PC-3 (cell line): ENCODE measurements at regions not wholly inside any gene's neighbourhood (a gene's known extent, or its start where the extent isn't known, plus 50 kb on each side); places are given as distances from the start of the nearest gene placed in this dataset.

Experiments used
- ATAC-seq: fragments of 200-7000 bp; cut with Tn5 transposase; 2 replicates; pipeline ENCODE4 v1.9.1; 2020; ENCODE audit warnings: mild to moderate bottlenecking, moderate library complexity
- BruUV-seq: library from RNA; stranded (reverse); fragments of 400-500 nt; replicated peaks from 2 replicates; lab custom pipeline; 2021; lab: Mats Ljungman, UMichigan
- CTCF ChIA-PET: fragments of 300-600 bp; sonication (Branson Sonifier 250); formaldehyde crosslinking; loops from one replicate; lab custom pipeline; 2022; ENCODE audit warnings: antibody characterized with exemption; lab: Charles Lee
- POLR2A ChIA-PET: fragments of 300-600 bp; sonication (Branson Sonifier 250); formaldehyde crosslinking; loops from one replicate; lab custom pipeline; 2022; ENCODE audit warnings: antibody characterized with exemption; ENCODE audit not compliant: unreplicated experiment; lab: Charles Lee
- DNase-seq: peaks from one replicate; pipeline ENCODE4 v3.0.0-alpha.2; 2015
- H2AFZ ChIP-seq: fragments of 300-600 bp; sonication (generic); 2 replicates; pipeline ENCODE4 v1.6.0; 2016; ENCODE audit warnings: antibody characterized with exemption, low read length
- H3F3A ChIP-seq: fragments of 300-600 bp; sonication (generic); one replicate; pipeline ENCODE4 v1.6.0; 2017; ENCODE audit warnings: antibody characterized with exemption, low read length, control low read depth, mild to moderate bottlenecking; ENCODE audit not compliant: unreplicated experiment
- H3K27ac ChIP-seq: fragments of 300-600 bp; sonication (generic); 2 replicates; pipeline ENCODE4 v1.5.1; 2016; ENCODE audit warnings: mild to moderate bottlenecking, low read length
- H3K27me3 ChIP-seq: fragments of 300-600 bp; sonication (generic); 2 replicates; pipeline ENCODE4 v1.6.1; 2016; ENCODE audit warnings: low read length, mixed read lengths
- H3K36me3 ChIP-seq: fragments of 300-600 bp; sonication (generic); 2 replicates; pipeline ENCODE4 v1.6.1; 2016; ENCODE audit warnings: low read depth, mixed run types, low read length, mixed read lengths
- H3K4me1 ChIP-seq: fragments of 300-600 bp; sonication (generic); 2 replicates; pipeline ENCODE4 v1.5.1; 2016; ENCODE audit warnings: low read length; ENCODE audit not compliant: insufficient read depth
- H3K4me2 ChIP-seq: fragments of 300-600 bp; sonication (generic); 2 replicates; pipeline ENCODE4 v1.6.0; 2016; ENCODE audit warnings: low read length
- H3K4me3 ChIP-seq: fragments of 300-600 bp; sonication (generic); 2 replicates; pipeline ENCODE4 v1.5.1; 2016; ENCODE audit warnings: mild to moderate bottlenecking, low read length, mixed read lengths
- H3K79me2 ChIP-seq: fragments of 300-600 bp; sonication (generic); 2 replicates; pipeline ENCODE4 v1.6.1; 2017; ENCODE audit warnings: low read length, mixed read lengths
- H3K9ac ChIP-seq: fragments of 300-600 bp; sonication (generic); 2 replicates; pipeline ENCODE4 v1.6.0; 2016; ENCODE audit warnings: mild to moderate bottlenecking, low read length
- H3K9me2 ChIP-seq: fragments of 300-600 bp; sonication (generic); replicated peaks from 2 replicates; pipeline ENCODE4 v1.6.1; 2016; ENCODE audit warnings: mixed run types, low read length, mixed read lengths
- H3K9me3 ChIP-seq: fragments of 300-600 bp; sonication (generic); 2 replicates; pipeline ENCODE4 v1.6.1; 2016; ENCODE audit warnings: low read length, mixed read lengths
- H4K20me1 ChIP-seq: fragments of 300-600 bp; sonication (generic); 2 replicates; pipeline ENCODE4 v1.6.1; 2016; ENCODE audit warnings: low read length, mixed read lengths
- CTCF ChIP-seq: fragments of 300-600 bp; sonication (generic); conservative IDR thresholded peaks from 2 replicates; pipeline ENCODE4 v1.5.1; 2017; ENCODE audit warnings: antibody characterized with exemption, low read depth, mild to moderate bottlenecking, low read length
- EZH2 ChIP-seq: fragments of 300-600 bp; sonication (generic); IDR thresholded peaks from one replicate; pipeline ENCODE4 v1.6.1; 2017; ENCODE audit warnings: antibody characterized with exemption, mild to moderate bottlenecking, low read length; ENCODE audit not compliant: unreplicated experiment
- EZH2phosphoT487 ChIP-seq: fragments of 300-600 bp; sonication (generic); IDR thresholded peaks from 2 replicates; pipeline ENCODE4 v1.6.1; 2018; ENCODE audit warnings: mild to moderate bottlenecking, antibody characterized with exemption, low read length, borderline replicate concordance
- intact Hi-C: fragments of 100-400 bp; cut with micrococcal nuclease; formaldehyde crosslinking; loops from 2 replicates; pipeline ENCODE4 v1.9.0; 2023

GRCh38 chrX:25069209-25069608 lies 53.4 kb upstream of the ARX start:
- Histone ChIP-seq H3K4me3 (no peak overlapping the region), H3K36me3 (no peaks in the 10 kb centered on the region), H3K4me2 (no peak overlapping the region), H3K9me2 (no peaks in the 10 kb centered on the region), H3K27me3 (0 out of 2 replicates have a peak, but pooled peaks cover 14% of the 10 kb centered on the region), H3K9ac (no peak overlapping the region), H3K27ac (no peak overlapping the region), H3K4me1 (no peaks in the 10 kb centered on the region), H4K20me1 (no peaks in the 10 kb centered on the region), H3F3A (no peaks in the 10 kb centered on the region), H3K9me3 (no peaks in the 10 kb centered on the region), H3K79me2 (no peaks in the 10 kb centered on the region), H2AFZ (no peak overlapping the region)
- ChIA-PET CTCF (no interaction called here), POLR2A (no interaction called here)
- DNase-seq (no peak), ATAC-seq (no peak)
- BruUV-seq, result no TSS peak
- no peak for TF ChIP-seq EZH2
- TF ChIP-seq CTCF, result no peak
- TF ChIP-seq EZH2phosphoT487, result no peak
- intact Hi-C loops, result no loop called here

- H3K9me3 ChIP-seq, result no peaks in the 10 kb centered on the region
- intact Hi-C loops, result no loop called here
- no peaks in the 10 kb centered on the region for H3K79me2 ChIP-seq
- BruUV-seq, result no TSS peak
- no peak overlapping the region for H3K4me2 ChIP-seq
- H3K36me3 ChIP-seq, result no peaks in the 10 kb centered on the region
- POLR2A ChIA-PET, result no interaction called here
- 0 out of 2 replicates have a peak, but pooled peaks cover 14% of the 10 kb centered on the region for H3K27me3 ChIP-seq
- H4K20me1 ChIP-seq, result no peaks in the 10 kb centered on the region
- H3K4me3 ChIP-seq, result no peak overlapping the region
- no peak overlapping the region for H2AFZ ChIP-seq
- H3K27ac ChIP-seq, result no peak overlapping the region
- H3K9ac ChIP-seq, result no peak overlapping the region
- ATAC-seq (no peak), DNase-seq (no peak)
- H3K4me1 ChIP-seq, result no peaks in the 10 kb centered on the region
- CTCF ChIA-PET, result no interaction called here
- H3F3A ChIP-seq, result no peaks in the 10 kb centered on the region
- no peak for TF ChIP-seq EZH2
- no peak for TF ChIP-seq CTCF
- TF ChIP-seq EZH2phosphoT487, result no peak
- no peaks in the 10 kb centered on the region for H3K9me2 ChIP-seq
Measured at GRCh38 chrX:25068340-25068739, 52.6 kb upstream of the ARX start.

GRCh38 chrX:25067271-25068172 lies 51.8 kb upstream of the ARX start:
- no peak overlapping the region for H3K4me3 ChIP-seq
- H3K9me2 ChIP-seq, result no peaks in the 10 kb centered on the region
- intact Hi-C loops, result no loop called here
- H3K27me3 ChIP-seq, result 0 out of 2 replicates have a peak, but pooled peaks cover 14% of the 10 kb centered on the region
- no peaks in the 10 kb centered on the region for H3K4me1 ChIP-seq
- POLR2A ChIA-PET, result no interaction called here
- BruUV-seq, result no TSS peak
- H3K9me3 ChIP-seq, result no peaks in the 10 kb centered on the region
- DNase-seq (no peak), ATAC-seq (no peak)
- no peak overlapping the region for H3K27ac ChIP-seq
- no peak overlapping the region for H3K4me2 ChIP-seq
- H3F3A ChIP-seq, result no peaks in the 10 kb centered on the region
- H3K9ac ChIP-seq, result no peak overlapping the region
- H3K79me2 ChIP-seq, result no peaks in the 10 kb centered on the region
- no peaks in the 10 kb centered on the region for H4K20me1 ChIP-seq
- no peak overlapping the region for H2AFZ ChIP-seq
- no peaks in the 10 kb centered on the region for H3K36me3 ChIP-seq
- TF ChIP-seq EZH2phosphoT487, result no peak
- TF ChIP-seq CTCF, result no peak
- no peak for TF ChIP-seq EZH2
- CTCF ChIA-PET, result no interaction called here
